Peyer's patch (tissue), 4 donors: ENCODE measurements at regions not wholly inside any gene's neighbourhood (a gene's known extent, or its start where the extent isn't known, plus 50 kb on each side); places are given as distances from the start of the nearest gene placed in this dataset.

Experiments
- DNase-seq, 3 donors: peaks; one replicate each; pipeline ENCODE4 v3.0.0-alpha.2; 2017 to 2019
- H3K27ac ChIP-seq, 4 donors: fragments of 200-600 bp; sonication (generic); one replicate each; pipeline ENCODE4 v1.5.1; 2016 to 2019
- H3K27me3 ChIP-seq, 2 donors: fragments of 200-600 bp; sonication (generic); one replicate each; pipeline ENCODE4 v1.5.1; 2019
- H3K36me3 ChIP-seq, 3 donors: fragments of 200-600 bp; sonication (generic); one replicate each; pipeline ENCODE4 v1.5.1; 2016 to 2019
- H3K4me1 ChIP-seq, 4 donors: fragments of 200-600 bp; sonication (generic); one replicate each; pipeline ENCODE4 v1.5.1; 2016 to 2019
- H3K4me3 ChIP-seq, 4 donors: fragments of 200-600 bp; sonication (generic); 1 replicate in 3 of 4; 2 replicates in 1 of 4; pipeline ENCODE4 v1.5.1; 2016 to 2019; ENCODE audit warnings: mild to moderate bottlenecking in 1 of 4
- H3K9me3 ChIP-seq, 4 donors: fragments of 200-600 bp; sonication (generic); one replicate each; pipeline ENCODE4 v1.5.1; 2016 to 2019; ENCODE audit warnings: mild to moderate bottlenecking in 1 of 4
- CTCF ChIP-seq, 6 experiments: fragments of 450-650 bp in 4 of 6; fragments of 200-600 bp in 2 of 6; sonication (generic) in 1 of 6; IDR thresholded peaks; one replicate each; pipeline ENCODE4 v1.5.1; 2017 to 2019; ENCODE audit warnings: antibody characterized with exemption in 6 of 6, mild to moderate bottlenecking in 3 of 6, moderate library complexity in 1 of 6
- POLR2A ChIP-seq, 2 donors: fragments of 450-650 bp; IDR thresholded peaks; one replicate each; pipeline ENCODE4 v1.5.1; 2017; ENCODE audit warnings: antibody characterized with exemption in 2 of 2, mild to moderate bottlenecking in 2 of 2, moderate library complexity in 2 of 2

GRCh38 chr6:81984599-81984998, 232.1 kb upstream of the TENT5A start:
- no peaks in the 10 kb centered on the region for H3K36me3 ChIP-seq
- no peaks in the 10 kb centered on the region for H3K9me3 ChIP-seq
- no peaks in the 10 kb centered on the region for H3K27me3 ChIP-seq
- TF ChIP-seq CTCF (IDR thresholded peaks at IDR 0.05) (no peak), POLR2A (IDR thresholded peaks at IDR 0.05) (no peak)
- no peak for DNase-seq
- H3K4me3 ChIP-seq: no peak overlapping the region
- no peaks in the 10 kb centered on the region for H3K4me1 ChIP-seq
- no peak overlapping the region for H3K27ac ChIP-seq

DNA sequence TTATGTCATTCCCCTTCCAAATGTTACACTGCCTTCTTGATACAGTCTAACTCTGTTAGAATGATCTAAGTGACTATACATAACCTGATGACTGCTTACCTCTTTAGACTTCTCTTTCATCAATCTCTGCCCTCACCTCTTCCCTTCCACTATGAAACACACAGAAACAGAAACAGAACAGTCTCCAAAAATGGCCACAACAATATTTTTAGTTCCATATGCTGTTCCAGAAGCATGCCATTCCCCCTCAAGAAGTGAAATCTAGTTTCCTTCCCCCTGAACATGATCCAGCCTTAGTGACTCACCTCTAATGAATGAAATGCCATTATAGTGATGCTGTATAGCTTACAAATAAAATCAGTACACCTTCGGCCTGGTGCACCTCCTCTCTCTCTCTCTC, 229.3 kb upstream of the TENT5A start:
- Histone ChIP-seq H3K4me1 (no peaks in the 10 kb centered on the region), H3K36me3 (no peaks in the 10 kb centered on the region), H3K9me3 (no peaks in the 10 kb centered on the region), H3K4me3 (no peak overlapping the region), H3K27ac (no peak overlapping the region), H3K27me3 (no peaks in the 10 kb centered on the region)
- TF ChIP-seq CTCF (IDR thresholded peaks at IDR 0.05) (no peak), POLR2A (IDR thresholded peaks at IDR 0.05) (no peak)
- no peak for DNase-seq

DNA sequence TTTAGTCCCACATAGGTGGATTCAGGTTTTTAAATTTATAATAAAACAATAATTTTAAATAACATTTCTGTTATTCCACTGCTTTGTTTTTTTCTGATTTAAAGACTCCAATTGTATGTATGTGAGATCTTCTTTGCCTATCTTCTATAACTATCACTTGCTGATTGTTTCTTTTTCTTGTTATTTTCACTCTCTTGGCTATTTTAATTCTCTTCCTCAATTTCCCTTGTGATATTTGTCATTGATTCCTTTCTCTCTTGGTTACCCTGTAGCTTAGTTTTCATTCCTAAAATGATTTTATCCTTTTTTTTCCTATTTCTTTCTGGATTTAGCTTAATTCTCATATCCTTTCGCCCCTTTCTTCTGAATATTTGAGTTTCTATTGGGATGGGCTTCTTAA, 227.3 kb upstream of the TENT5A start:
- no peaks in the 10 kb centered on the region for H3K27me3 ChIP-seq
- no peak overlapping the region for H3K4me3 ChIP-seq
- H3K9me3 ChIP-seq: no peaks in the 10 kb centered on the region
- no peak overlapping the region for H3K27ac ChIP-seq
- no peaks in the 10 kb centered on the region for H3K36me3 ChIP-seq
- DNase-seq: no peak
- no peak for TF ChIP-seq CTCF (IDR thresholded peaks at IDR 0.05)
- TF ChIP-seq POLR2A (IDR thresholded peaks at IDR 0.05): no peak
- H3K4me1 ChIP-seq: no peaks in the 10 kb centered on the region

DNA sequence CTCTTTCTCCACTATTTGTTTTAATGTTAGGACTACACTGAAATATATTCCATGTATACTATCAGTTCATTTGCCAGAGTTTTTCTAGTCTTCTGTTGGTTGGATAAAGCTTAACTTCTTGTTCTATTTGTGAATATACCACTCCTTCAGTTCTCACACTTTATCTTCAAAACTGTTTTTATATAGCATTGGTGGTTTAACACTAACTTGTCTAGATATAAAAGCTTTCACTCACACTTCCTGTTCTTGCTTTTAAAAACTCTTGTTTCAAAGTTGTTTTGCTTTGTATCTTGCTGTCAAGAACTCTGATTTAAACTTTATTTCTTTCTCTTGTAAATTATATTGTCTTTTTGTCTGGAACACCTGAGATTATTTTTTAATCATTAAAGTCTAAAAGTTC, 226.8 kb upstream of the TENT5A start:
- no peaks in the 10 kb centered on the region for H3K4me1 ChIP-seq
- TF ChIP-seq CTCF (IDR thresholded peaks at IDR 0.05) (no peak), POLR2A (IDR thresholded peaks at IDR 0.05) (no peak)

DNA sequence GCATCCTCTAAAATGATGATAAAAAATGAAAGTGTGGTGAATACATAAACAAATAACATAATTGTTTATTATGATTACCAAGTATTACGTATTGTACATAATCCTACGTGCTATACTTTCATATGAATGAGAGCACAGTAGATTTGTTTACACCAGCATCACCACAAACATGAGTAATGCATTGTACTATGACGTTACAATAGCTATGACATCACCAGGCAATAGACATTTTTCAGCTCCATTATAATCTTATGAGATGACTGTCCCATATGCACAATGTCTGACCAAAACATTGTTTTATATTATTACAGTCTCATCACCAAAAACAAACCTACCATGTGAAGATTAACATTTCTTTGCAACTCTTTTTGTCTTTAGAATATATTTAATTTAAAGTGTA, 225.7 kb upstream of the TENT5A start:
- Histone ChIP-seq H3K4me3 (no peak overlapping the region), H3K27ac (no peak overlapping the region), H3K9me3 (no peaks in the 10 kb centered on the region), H3K4me1 (no peaks in the 10 kb centered on the region), H3K36me3 (no peaks in the 10 kb centered on the region), H3K27me3 (no peaks in the 10 kb centered on the region)
- TF ChIP-seq POLR2A (IDR thresholded peaks at IDR 0.05): no peak
- no peak for TF ChIP-seq CTCF (IDR thresholded peaks at IDR 0.05)
- DNase-seq: no peak

More for the DNA sequence above, 226.8 kb upstream of the TENT5A start:
- H3K4me3 ChIP-seq: no peak overlapping the region
- H3K27me3 ChIP-seq: no peaks in the 10 kb centered on the region
- no peaks in the 10 kb centered on the region for H3K36me3 ChIP-seq
- H3K9me3 ChIP-seq: no peaks in the 10 kb centered on the region
- H3K27ac ChIP-seq: no peak overlapping the region
- no peak for DNase-seq

GRCh38 chr6:81977486-81977885, 225.0 kb upstream of the TENT5A start:
- Histone ChIP-seq H3K27me3 (no peaks in the 10 kb centered on the region), H3K27ac (no peak overlapping the region), H3K4me3 (no peak overlapping the region), H3K9me3 (no peaks in the 10 kb centered on the region), H3K36me3 (no peaks in the 10 kb centered on the region), H3K4me1 (no peaks in the 10 kb centered on the region)
- no peak for DNase-seq
- TF ChIP-seq POLR2A (IDR thresholded peaks at IDR 0.05) (no peak), CTCF (IDR thresholded peaks at IDR 0.05) (no peak)
